Hepatocyte (in vitro differentiated cells): ENCODE measurements at regions not wholly inside any gene's neighbourhood (a gene's known extent, or its start where the extent isn't known, plus 50 kb on each side); places are given as distances from the start of the nearest gene placed in this dataset.

Experiments used
- DNase-seq: peaks from one replicate; pipeline ENCODE4 v3.0.0-alpha.2; 2016; ENCODE audit warnings: low spot score
- H2AFZ ChIP-seq: fragments of 200-600 bp; sonication (generic); 2 replicates; pipeline ENCODE4 v1.6.0; 2016; ENCODE audit warnings: antibody characterized with exemption, mild to moderate bottlenecking
- H3K27ac ChIP-seq: fragments of 200-600 bp; sonication (generic); 2 replicates; pipeline ENCODE4 v1.5.1; 2016; ENCODE audit warnings: mild to moderate bottlenecking
- H3K27me3 ChIP-seq: fragments of 200-600 bp; sonication (generic); 2 replicates; pipeline ENCODE4 v1.6.1; 2016
- H3K36me3 ChIP-seq: fragments of 200-600 bp; sonication (generic); replicated peaks from 2 replicates; pipeline ENCODE4 v1.5.1; 2016; ENCODE audit warnings: low read depth; ENCODE audit not compliant: insufficient read depth
- H3K4me1 ChIP-seq: fragments of 200-600 bp; sonication (generic); 2 replicates; pipeline ENCODE4 v1.5.1; 2016; ENCODE audit warnings: mild to moderate bottlenecking, moderate library complexity; ENCODE audit not compliant: insufficient read depth
- H3K4me2 ChIP-seq: fragments of 200-600 bp; sonication (generic); 2 replicates; pipeline ENCODE4 v1.6.0; 2016
- H3K4me3 ChIP-seq: fragments of 200-600 bp; sonication (generic); 2 replicates; pipeline ENCODE4 v1.5.1; 2016; ENCODE audit warnings: mild to moderate bottlenecking
- H3K79me2 ChIP-seq: fragments of 200-600 bp; sonication (generic); 2 replicates; pipeline ENCODE4 v1.6.0; 2017; ENCODE audit warnings: mild to moderate bottlenecking
- H3K9me2 ChIP-seq: fragments of 200-600 bp; sonication (generic); replicated peaks from 2 replicates; pipeline ENCODE4 v1.6.0; 2017; ENCODE audit warnings: mild to moderate bottlenecking; ENCODE audit not compliant: insufficient read depth
- H3K9me3 ChIP-seq: fragments of 200-600 bp; sonication (generic); 2 replicates; pipeline ENCODE4 v1.5.1; 2016; ENCODE audit warnings: low read depth, mild to moderate bottlenecking
- H4K20me1 ChIP-seq: fragments of 200-600 bp; sonication (generic); 2 replicates; pipeline ENCODE4 v1.6.0; 2016; ENCODE audit warnings: mild to moderate bottlenecking; ENCODE audit not compliant: insufficient read depth, poor library complexity, severe bottlenecking
- EZH2 ChIP-seq: fragments of 200-600 bp; sonication (generic); IDR thresholded peaks from 2 replicates; pipeline ENCODE4 v1.6.1; 2016; ENCODE audit warnings: antibody characterized with exemption, mild to moderate bottlenecking, borderline replicate concordance
- EZH2phosphoT487 ChIP-seq: fragments of 200-600 bp; sonication (generic); IDR thresholded peaks from one replicate; pipeline ENCODE4 v1.6.1; 2018; ENCODE audit warnings: antibody characterized with exemption, mild to moderate bottlenecking, low read depth, moderate library complexity; ENCODE audit not compliant: unreplicated experiment, severe bottlenecking
- WGBS: methylation state at CpG from one replicate; pipeline ENCODE4 v1.1.6; 2016; ENCODE audit warnings: low lambda C conversion rate; ENCODE audit errors: missing lambda C conversion rate; 5-methylcytosine and 5-hydroxymethylcytosine counted together
- TF ChIP-seq, protein P1 (sequence below): fragments of 200-600 bp; sonication (generic); IDR thresholded peaks from 2 replicates; pipeline ENCODE4 v1.5.1; 2016; ENCODE audit warnings: antibody characterized with exemption, mild to moderate bottlenecking; ENCODE audit not compliant: poor library complexity

GRCh38 chr4:125191232-125191631 lies 123.5 kb upstream of the FAT4 start:
- H3K4me1 ChIP-seq: no peaks in the 10 kb centered on the region
- no peaks in the 10 kb centered on the region for H3K79me2 ChIP-seq
- H3K36me3 ChIP-seq: no peaks in the 10 kb centered on the region
- H2AFZ ChIP-seq: no peak overlapping the region
- H3K9me3 ChIP-seq: no peaks in the 10 kb centered on the region
- no peaks in the 10 kb centered on the region for H3K27me3 ChIP-seq
- H4K20me1 ChIP-seq: no peaks in the 10 kb centered on the region
- 96% methylated on average over 3 of the region's 3 CpGs for WGBS
- H3K27ac ChIP-seq: no peak overlapping the region
- TF ChIP-seq EZH2 (no peak), EZH2phosphoT487 (no peak)
- TF ChIP-seq, protein P1, sequence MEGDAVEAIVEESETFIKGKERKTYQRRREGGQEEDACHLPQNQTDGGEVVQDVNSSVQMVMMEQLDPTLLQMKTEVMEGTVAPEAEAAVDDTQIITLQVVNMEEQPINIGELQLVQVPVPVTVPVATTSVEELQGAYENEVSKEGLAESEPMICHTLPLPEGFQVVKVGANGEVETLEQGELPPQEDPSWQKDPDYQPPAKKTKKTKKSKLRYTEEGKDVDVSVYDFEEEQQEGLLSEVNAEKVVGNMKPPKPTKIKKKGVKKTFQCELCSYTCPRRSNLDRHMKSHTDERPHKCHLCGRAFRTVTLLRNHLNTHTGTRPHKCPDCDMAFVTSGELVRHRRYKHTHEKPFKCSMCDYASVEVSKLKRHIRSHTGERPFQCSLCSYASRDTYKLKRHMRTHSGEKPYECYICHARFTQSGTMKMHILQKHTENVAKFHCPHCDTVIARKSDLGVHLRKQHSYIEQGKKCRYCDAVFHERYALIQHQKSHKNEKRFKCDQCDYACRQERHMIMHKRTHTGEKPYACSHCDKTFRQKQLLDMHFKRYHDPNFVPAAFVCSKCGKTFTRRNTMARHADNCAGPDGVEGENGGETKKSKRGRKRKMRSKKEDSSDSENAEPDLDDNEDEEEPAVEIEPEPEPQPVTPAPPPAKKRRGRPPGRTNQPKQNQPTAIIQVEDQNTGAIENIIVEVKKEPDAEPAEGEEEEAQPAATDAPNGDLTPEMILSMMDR: no peak
- no peaks in the 10 kb centered on the region for H3K9me2 ChIP-seq
- H3K4me2 ChIP-seq: no peak overlapping the region
- DNase-seq: no peak
- no peak overlapping the region for H3K4me3 ChIP-seq

DNA sequence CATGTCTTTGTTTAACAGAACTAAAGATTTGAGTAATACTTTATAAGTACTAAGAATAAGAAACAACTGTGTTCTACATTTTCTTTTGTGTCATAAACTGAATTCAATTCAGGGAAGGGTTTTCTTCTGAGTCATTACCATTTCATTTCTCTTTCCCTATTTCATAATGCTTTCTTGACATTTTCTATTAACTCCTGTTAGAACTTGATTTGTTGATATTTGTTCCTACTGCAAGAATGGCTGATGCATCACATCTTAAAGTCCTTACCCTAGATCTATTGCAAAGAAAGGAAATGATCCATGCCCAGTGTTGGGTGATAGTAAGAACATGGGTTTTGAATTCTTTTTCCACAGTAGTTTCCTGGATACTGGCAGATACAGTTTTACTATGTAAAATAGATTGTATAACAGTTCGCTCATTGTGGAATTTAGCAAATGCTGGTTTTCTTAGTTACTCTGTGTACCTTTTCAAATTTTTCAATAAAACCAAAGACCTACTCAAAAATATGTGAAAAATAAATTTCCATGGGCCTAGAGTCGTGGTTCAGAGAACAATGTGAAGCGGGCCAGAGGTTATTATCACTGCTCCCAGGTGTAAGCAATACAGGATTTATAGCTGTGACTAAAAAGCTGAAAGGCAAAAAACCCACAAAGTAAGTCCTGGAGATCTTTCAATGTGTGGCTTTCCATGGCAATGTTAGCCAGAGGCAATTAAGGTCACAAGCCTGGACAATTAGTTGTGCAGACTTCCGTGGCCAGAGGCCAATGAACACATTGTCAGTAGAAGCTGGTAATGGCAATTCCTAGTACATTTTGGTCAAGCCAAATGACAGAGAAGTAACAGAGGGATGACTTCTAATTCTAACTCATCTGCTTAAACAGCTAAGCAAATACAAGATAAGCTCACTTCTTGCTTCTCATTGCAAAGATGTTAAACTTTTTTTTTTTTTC lies 127.3 kb upstream of the FAT4 start:
- Histone ChIP-seq H3K27me3 (no peaks in the 10 kb centered on the region), H3K4me1 (no peaks in the 10 kb centered on the region), H3K27ac (no peak overlapping the region), H2AFZ (no peak overlapping the region), H3K9me2 (no peaks in the 10 kb centered on the region), H4K20me1 (no peaks in the 10 kb centered on the region), H3K4me2 (no peak overlapping the region), H3K4me3 (no peak overlapping the region), H3K36me3 (no peaks in the 10 kb centered on the region), H3K9me3 (no peaks in the 10 kb centered on the region), H3K79me2 (no peaks in the 10 kb centered on the region)
- no peak for DNase-seq
- TF ChIP-seq EZH2 (no peak), EZH2phosphoT487 (no peak)
- TF ChIP-seq, protein P1: no peak
- 87% methylated on average over 4 of the region's 4 CpGs for WGBS

GRCh38 chr4:125184116-125184515 lies 130.6 kb upstream of the FAT4 start:
- H3K4me3 ChIP-seq: no peak overlapping the region
- no peaks in the 10 kb centered on the region for H3K79me2 ChIP-seq
- no peaks in the 10 kb centered on the region for H3K9me3 ChIP-seq
- no peak overlapping the region for H3K27ac ChIP-seq
- H2AFZ ChIP-seq: no peak overlapping the region
- DNase-seq: no peak
- H3K36me3 ChIP-seq: no peaks in the 10 kb centered on the region
- no peaks in the 10 kb centered on the region for H3K9me2 ChIP-seq
- no peaks in the 10 kb centered on the region for H4K20me1 ChIP-seq
- TF ChIP-seq EZH2 (no peak), EZH2phosphoT487 (no peak)
- TF ChIP-seq, protein P1: no peak
- 84% methylated on average over 3 of the region's 3 CpGs for WGBS
- no peak overlapping the region for H3K4me2 ChIP-seq
- no peaks in the 10 kb centered on the region for H3K4me1 ChIP-seq
- no peaks in the 10 kb centered on the region for H3K27me3 ChIP-seq
